ENCODE measurements at regions not wholly inside any gene's neighbourhood (a gene's known extent, or its start where the extent isn't known, plus 50 kb on each side); places are given as distances from the start of the nearest gene placed in this dataset.
"Not testable (repeated sequence)": the region's sequence is repeated elsewhere in the genome, so short reads cannot be mapped to it uniquely, and the experiment has no call there.

GRCh38 chr5:84438456-84438855, 53.8 kb upstream of the EDIL3 start:
- Histone ChIP-seq H3K4me3 (no peak overlapping the region), H3K9me3 (no peaks in the 10 kb centered on the region), H3K27me3 (no peaks in the 10 kb centered on the region), H3K4me1 (no peaks in the 10 kb centered on the region), H3K36me3 (no peaks in the 10 kb centered on the region), H3K27ac (replicated peaks in 1 of 4) (no peak overlapping the region)
- 92% methylated on average over 1 of the region's 1 CpG for WGBS
- no peak for DNase-seq (ENCODE audit: extremely low spot score)
- TF ChIP-seq POLR2AphosphoS5 (IDR thresholded peaks at IDR 0.05): no peak
- TF ChIP-seq CTCF (IDR thresholded peaks at IDR 0.05): no peak
- TF ChIP-seq POLR2A (IDR thresholded peaks at IDR 0.05; ENCODE audit: low read depth): no peak
- no peak for TF ChIP-seq EP300 (IDR thresholded peaks at IDR 0.05)
- intact Hi-C loops (cut with DNase I): no loop called here

- Histone ChIP-seq H3K27ac (replicated peaks in 1 of 4) (no peak overlapping the region), H3K36me3 (no peaks in the 10 kb centered on the region), H3K9me3 (no peaks in the 10 kb centered on the region), H3K27me3 (no peaks in the 10 kb centered on the region), H3K4me3 (no peak overlapping the region), H3K4me1 (no peaks in the 10 kb centered on the region)
- TF ChIP-seq EP300 (IDR thresholded peaks at IDR 0.05) (no peak), POLR2AphosphoS5 (IDR thresholded peaks at IDR 0.05) (no peak), CTCF (IDR thresholded peaks at IDR 0.05) (no peak), POLR2A (IDR thresholded peaks at IDR 0.05; ENCODE audit: low read depth) (no peak)
- intact Hi-C loops (cut with DNase I): no loop called here
- no peak for DNase-seq (ENCODE audit: extremely low spot score)
- 80% methylated on average over 2 of the region's 2 CpGs for WGBS
Observed at GRCh38 chr5:84437673-84438315, 53.1 kb upstream of the EDIL3 start.

- intact Hi-C loops (cut with DNase I): no loop called here
Observed at GRCh38 chr5:84436866-84437265, 52.2 kb upstream of the EDIL3 start.

GRCh38 chr5:84435861-84436346, 51.2 kb upstream of the EDIL3 start:
- H3K27me3 ChIP-seq; intact Hi-C loops (cut with DNase I); DNase-seq (ENCODE audit: extremely low spot score); H3K36me3 ChIP-seq; H3K27ac ChIP-seq (replicated peaks in 1 of 4); H3K4me3 ChIP-seq; H3K9me3 ChIP-seq; H3K4me1 ChIP-seq: not testable (repeated sequence)
- WGBS: 82% methylated on average over 8 of the region's 8 CpGs

More at GRCh38 chr5:84436866-84437265, 52.2 kb upstream of the EDIL3 start:
- H3K27me3 ChIP-seq: no peaks in the 10 kb centered on the region
- no peak overlapping the region for H3K27ac ChIP-seq (replicated peaks in 1 of 4)
- no peak for DNase-seq (ENCODE audit: extremely low spot score)
- 68% methylated on average over 1 of the region's 1 CpG for WGBS
- H3K9me3 ChIP-seq: no peaks in the 10 kb centered on the region
- no peaks in the 10 kb centered on the region for H3K4me1 ChIP-seq
- H3K36me3 ChIP-seq: no peaks in the 10 kb centered on the region
- TF ChIP-seq EP300 (IDR thresholded peaks at IDR 0.05) (no peak), POLR2A (IDR thresholded peaks at IDR 0.05; ENCODE audit: low read depth) (no peak), CTCF (IDR thresholded peaks at IDR 0.05) (no peak), POLR2AphosphoS5 (IDR thresholded peaks at IDR 0.05) (no peak)
- H3K4me3 ChIP-seq: no peak overlapping the region

Measured in esophagus muscularis mucosa (tissue), 4 donors.